HG02588 (cell line): ENCODE measurements at regions not wholly inside any gene's neighbourhood (a gene's known extent, or its start where the extent isn't known, plus 50 kb on each side); places are given as distances from the start of the nearest gene placed in this dataset.
"Not testable (repeated sequence)": the region's sequence is repeated elsewhere in the genome, so short reads cannot be mapped to it uniquely, and the experiment has no call there.

ENCODE experiments used
- ATAC-seq: cut with Tn5 transposase; IDR thresholded peaks from one replicate; pipeline ENCODE4 v1.9.1; 2021; ENCODE audit warnings: mild to moderate bottlenecking, moderate library complexity; ENCODE audit not compliant: unreplicated experiment

GRCh38 chr4:174012886-174013259, 270.6 kb downstream of the FBXO8 start:
- no peak for ATAC-seq

DNA sequence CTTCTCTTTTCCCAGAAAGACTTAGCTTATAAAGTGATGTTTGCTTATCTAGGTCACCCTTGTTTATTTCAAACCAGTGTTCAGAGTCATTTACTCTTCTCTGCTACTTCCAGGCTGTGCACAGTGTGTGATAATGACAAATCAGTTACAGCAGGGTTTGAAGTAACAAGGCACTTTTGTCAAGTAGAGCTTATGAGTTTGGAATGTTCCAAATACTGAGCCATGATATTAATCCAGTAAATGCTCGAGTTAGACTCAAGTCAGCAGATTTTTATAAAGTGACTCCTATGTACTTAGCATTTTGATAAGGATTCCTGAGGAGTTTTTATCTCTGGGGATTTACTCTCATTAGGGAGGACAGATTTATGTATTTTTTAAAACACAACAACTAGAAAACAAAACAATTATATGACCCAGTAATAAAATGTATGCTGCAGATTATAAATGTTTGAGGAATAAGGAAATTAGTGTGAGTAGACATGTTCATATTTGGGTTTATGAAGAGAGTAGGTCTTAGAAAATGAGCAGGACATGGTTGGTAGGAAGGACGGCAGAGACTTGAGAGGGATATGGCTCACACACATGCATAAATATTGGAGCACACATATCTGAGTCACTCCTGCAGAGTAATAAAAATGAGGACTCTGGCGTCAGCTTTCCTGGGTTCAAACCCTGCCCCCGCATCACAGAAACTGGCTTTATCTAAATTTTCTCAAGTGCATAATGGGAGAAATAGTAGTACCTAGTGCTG, 271.2 kb downstream of the FBXO8 start:
- ATAC-seq: no peak

- no peak for ATAC-seq
These were observed 272.9 kb downstream of the FBXO8 start for GRCh38 chr4:174010547-174010946.

- no peak for ATAC-seq
These were observed 273.6 kb downstream of the FBXO8 start for GRCh38 chr4:174009686-174010451.

DNA sequence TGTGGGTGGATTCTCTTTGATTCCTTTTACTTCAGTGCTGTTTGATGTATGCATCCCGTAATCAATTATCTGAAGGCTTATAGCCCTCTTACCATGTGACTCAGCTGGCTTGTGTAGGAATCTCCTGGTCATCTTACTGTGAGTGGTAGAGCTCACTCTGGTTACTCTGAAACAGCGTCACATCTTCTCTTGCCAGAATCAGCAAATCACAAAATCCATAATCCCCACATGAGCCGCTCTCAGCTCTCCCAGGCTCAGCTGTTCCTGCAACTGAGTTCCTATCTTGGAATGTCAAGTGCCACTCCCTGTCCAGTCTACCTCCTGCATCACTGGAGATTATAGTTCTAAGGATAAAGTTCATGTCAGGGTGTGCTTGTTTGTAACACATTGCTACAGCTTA, 278.0 kb downstream of the FBXO8 start:
- ATAC-seq: no peak

DNA sequence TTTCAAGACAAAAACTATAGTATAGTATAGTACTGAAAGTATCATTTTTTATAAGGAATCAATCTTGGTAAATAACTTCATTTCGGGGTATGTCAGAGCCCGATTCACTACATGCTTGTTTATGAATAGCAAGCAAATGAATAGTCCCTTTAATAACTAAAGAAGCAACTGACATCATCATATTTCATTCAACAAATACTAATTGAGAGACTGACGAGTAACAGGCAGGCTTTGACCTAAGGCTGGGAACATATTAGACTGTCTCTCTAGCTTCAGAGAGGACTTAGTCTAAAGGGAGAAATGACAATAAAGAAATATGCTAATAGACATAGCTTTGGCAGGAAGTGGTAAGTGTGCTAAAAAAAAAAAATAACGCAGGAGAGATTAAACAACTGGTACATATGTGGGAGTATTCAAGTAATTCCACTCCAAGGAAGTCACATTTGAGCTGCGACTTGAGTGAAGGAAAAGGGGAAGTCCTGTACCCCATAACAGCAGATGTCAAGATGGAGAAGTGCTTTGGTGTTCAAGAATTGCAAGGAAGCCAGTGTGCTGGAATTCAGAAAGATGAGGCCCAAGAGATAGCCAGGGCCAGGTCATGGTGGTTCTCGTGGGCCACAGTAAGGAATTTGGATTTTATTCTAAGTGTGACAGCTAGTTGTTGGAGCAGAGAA, 284.9 kb downstream of the FBXO8 start:
- ATAC-seq: no peak

DNA sequence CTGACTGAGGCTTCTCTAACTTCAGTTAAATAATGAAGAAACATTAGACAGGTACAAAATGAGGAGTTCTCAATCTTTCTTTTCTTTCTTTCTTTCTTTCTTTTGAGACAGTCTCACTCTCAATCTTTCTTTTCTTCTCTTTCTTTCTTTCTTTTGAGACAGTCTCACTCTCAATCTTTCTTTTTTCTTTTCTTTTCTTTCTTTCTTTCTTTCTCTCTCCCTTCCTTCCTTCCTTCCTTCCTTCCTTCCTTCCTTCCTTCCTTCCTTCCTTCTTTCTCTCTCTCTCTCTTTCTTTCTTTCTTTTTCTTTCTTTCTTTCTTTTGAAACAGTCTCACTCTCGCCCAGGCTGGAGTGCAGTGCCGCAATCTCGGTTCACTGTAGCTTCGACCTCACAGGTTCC, 287.7 kb downstream of the FBXO8 start:
- ATAC-seq: not testable (repeated sequence)

DNA sequence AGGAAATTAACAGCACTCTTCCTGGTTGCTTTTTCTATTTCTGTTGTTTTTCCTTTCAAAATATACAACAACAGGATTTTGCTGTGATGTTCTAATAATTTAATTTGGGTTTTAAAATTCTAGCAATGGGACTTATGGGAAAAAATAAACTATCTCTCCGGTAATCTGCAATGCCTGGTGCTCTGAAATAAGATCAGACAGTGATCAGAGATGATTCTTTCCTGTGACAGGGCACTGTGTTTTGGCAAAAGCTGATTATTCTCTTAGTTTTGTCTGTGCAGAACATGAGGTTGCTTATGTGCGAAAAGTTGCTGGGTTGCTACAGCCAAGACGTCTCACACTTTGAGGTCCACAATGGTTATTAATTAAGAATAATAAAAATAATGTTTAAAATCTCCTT, 291.7 kb downstream of the FBXO8 start:
- no peak for ATAC-seq

GRCh38 chr4:173991316-173991715, 292.2 kb downstream of the FBXO8 start:
- no peak for ATAC-seq

GRCh38 chr4:173990869-173991210, 292.6 kb downstream of the FBXO8 start:
- no peak for ATAC-seq

GRCh38 chr4:173990126-173990868, 293.2 kb downstream of the FBXO8 start:
- ATAC-seq: no peak

DNA sequence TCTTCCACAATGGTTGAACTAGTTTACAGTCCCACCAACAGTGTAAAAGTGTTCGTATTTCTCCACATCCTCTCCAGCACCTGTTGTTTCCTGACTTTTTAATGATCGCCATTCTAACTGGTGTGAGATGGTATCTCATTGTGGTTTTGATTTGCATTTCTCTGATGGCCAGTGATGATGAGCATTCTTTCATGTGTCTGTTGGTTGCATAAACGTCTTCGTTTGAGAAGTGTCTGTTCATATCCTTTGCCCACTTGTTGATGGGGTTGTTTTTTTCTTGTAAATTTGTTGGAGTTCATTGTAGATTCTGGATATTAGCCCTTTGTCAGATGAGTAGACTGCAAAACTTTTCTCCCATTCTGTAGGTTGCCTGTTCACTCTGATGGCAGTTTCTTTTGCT, 319.9 kb downstream of the FBXO8 start:
- not testable (repeated sequence) for ATAC-seq

DNA sequence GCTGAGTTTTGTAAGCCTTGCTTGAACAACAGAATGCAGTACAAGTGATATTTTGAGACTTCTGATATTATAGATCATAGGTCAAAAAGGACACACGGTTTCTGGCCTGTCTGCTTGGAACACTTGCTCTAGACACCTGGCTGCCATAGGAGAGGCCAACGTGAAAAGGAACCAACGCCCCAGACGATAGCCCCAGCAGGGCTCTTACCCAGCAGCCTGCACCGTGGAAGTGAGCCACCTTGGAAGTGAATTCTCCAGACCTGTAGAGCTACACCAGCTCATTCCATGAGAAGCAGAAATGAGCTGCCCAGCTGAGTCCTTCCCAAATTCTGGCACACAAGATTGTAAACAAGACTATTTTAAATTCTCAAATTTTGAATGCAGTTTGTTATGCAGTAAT, 323.1 kb downstream of the FBXO8 start:
- ATAC-seq: no peak

DNA sequence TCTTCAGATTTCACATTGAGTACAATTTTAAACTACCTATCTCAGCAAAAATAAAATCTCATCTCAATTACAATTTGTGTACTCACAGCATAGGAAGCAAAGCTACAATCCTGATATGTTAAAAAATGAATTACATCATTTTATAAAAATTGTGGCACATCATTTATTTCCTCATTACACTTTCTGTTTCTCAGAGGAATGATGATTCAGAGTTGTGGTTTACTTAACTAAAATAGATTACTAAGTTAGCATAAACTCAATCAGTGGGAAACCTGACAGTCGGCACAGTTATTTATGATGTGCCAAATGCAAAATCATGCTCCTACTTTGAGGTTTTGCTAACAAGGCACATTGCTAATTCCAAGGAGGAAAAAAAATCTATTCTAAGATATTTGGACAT, 325.0 kb downstream of the FBXO8 start:
- ATAC-seq: no peak

GRCh38 chr4:173943547-173943946, 339.9 kb downstream of the FBXO8 start:
- ATAC-seq: no peak

- no peak for ATAC-seq
These were observed 343.3 kb downstream of the FBXO8 start for GRCh38 chr4:173940146-173940545.

- no peak for ATAC-seq
These were observed 345.7 kb downstream of the FBXO8 start for GRCh38 chr4:173937631-173938270.

GRCh38 chr4:173936861-173937260, 346.6 kb downstream of the FBXO8 start:
- ATAC-seq: no peak

DNA sequence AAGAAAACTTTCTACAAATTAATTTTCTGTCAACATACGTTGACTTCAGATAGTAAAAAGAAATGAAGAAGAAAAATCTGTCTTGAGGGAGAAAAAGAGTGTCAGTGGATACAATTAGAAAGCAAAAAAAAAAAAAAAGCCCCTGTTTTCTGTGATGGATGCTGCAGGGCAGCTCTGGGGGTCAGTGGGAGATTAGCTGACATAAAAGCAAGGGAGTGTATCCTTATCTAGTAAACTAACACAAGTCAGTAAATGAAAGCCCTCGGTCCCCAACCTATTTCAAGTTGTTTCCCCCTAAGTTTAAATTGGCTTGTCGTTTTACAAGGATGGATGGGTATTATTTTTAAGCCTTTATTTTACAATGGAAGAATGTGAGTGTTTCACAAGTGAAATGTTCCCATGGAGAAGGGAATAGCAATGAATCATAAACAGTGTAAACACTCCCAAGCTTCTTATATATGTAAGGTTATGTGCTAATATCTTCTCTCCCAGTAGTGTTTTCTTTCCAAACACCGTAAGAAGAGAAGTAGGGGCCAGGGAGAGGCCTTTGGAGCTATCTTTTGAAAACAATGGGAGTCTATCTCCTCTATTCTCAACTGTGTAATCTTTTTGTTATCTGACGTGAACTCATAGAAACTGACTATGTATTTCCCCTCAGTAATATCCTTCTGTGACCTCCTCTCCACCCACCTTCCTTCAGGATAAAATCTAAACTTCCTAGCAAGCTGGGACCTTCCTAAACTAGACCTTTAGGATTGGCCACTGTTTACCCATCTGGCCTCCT, 347.7 kb downstream of the FBXO8 start:
- ATAC-seq: no peak
